Ascending aorta (tissue), 2 donors: ENCODE measurements at regions not wholly inside any gene's neighbourhood (a gene's known extent, or its start where the extent isn't known, plus 50 kb on each side); places are given as distances from the start of the nearest gene placed in this dataset.

ENCODE experiments used
- DNase-seq, 2 donors: peaks; one replicate each; pipeline ENCODE4 v3.0.0-alpha.2; 2019; ENCODE audit warnings: low spot score in 2 of 2
- H3K27ac ChIP-seq, 2 donors: fragments of 200-600 bp; sonication (generic); one replicate each; pipeline ENCODE4 v1.5.1; 2016 to 2017; ENCODE audit warnings: mild to moderate bottlenecking in 1 of 2
- H3K27me3 ChIP-seq: fragments of 200-600 bp; sonication (generic); one replicate; pipeline ENCODE4 v1.5.1; 2017
- H3K36me3 ChIP-seq, 2 donors: fragments of 200-600 bp; sonication (generic); one replicate each; pipeline ENCODE4 v1.5.1; 2016
- H3K4me1 ChIP-seq, 2 donors: fragments of 200-600 bp; sonication (generic); one replicate each; pipeline ENCODE4 v1.5.1; 2016 to 2017; ENCODE audit warnings: mild to moderate bottlenecking in 1 of 2
- H3K4me3 ChIP-seq, 2 donors: fragments of 200-600 bp; sonication (generic); one replicate each; pipeline ENCODE4 v1.5.1; 2016 to 2017; ENCODE audit warnings: mild to moderate bottlenecking in 1 of 2
- H3K9me3 ChIP-seq, 2 donors: fragments of 200-600 bp; sonication (generic); one replicate each; pipeline ENCODE4 v1.5.1; 2016
- CTCF ChIP-seq, 3 experiments: fragments of 200-600 bp in 2 of 3; fragments of 450-650 bp in 1 of 3; sonication (generic) in 2 of 3; IDR thresholded peaks; one replicate each; pipeline ENCODE4 v1.5.1; 2016 to 2019; ENCODE audit warnings: antibody characterized with exemption in 3 of 3, mild to moderate bottlenecking in 1 of 3, moderate library complexity in 1 of 3
- intact Hi-C: fragments of 100-400 bp; cut with DNase I; formaldehyde crosslinking; loops from one replicate; pipeline ENCODE4 v1.15.1; 2023

GRCh38 chr10:9515922-9516321 is 1461.4 kb downstream of the GATA3 start:
- intact Hi-C loops, result no loop called here

GRCh38 chr10:9535744-9536143 is 1481.3 kb downstream of the GATA3 start:
- Histone ChIP-seq H3K27me3 (no peaks in the 10 kb centered on the region), H3K4me1 (no peaks in the 10 kb centered on the region), H3K27ac (no peak overlapping the region), H3K9me3 (no peaks in the 10 kb centered on the region), H3K4me3 (no peak overlapping the region), H3K36me3 (no peaks in the 10 kb centered on the region)
- no peak for TF ChIP-seq CTCF (IDR thresholded peaks at IDR 0.05)
- DNase-seq, result no peak
- intact Hi-C loops, result no loop called here

More at GRCh38 chr10:9515922-9516321, 1461.4 kb downstream of the GATA3 start:
- no peak overlapping the region for H3K27ac ChIP-seq
- DNase-seq, result no peak
- H3K27me3 ChIP-seq, result no peaks in the 10 kb centered on the region
- no peaks in the 10 kb centered on the region for H3K36me3 ChIP-seq
- no peaks in the 10 kb centered on the region for H3K4me1 ChIP-seq
- H3K9me3 ChIP-seq, result no peaks in the 10 kb centered on the region
- no peak for TF ChIP-seq CTCF (IDR thresholded peaks at IDR 0.05)
- H3K4me3 ChIP-seq, result no peak overlapping the region

- Histone ChIP-seq H3K9me3 (no peaks in the 10 kb centered on the region), H3K27ac (no peak overlapping the region), H3K27me3 (no peaks in the 10 kb centered on the region), H3K4me3 (no peak overlapping the region), H3K36me3 (no peaks in the 10 kb centered on the region), H3K4me1 (no peaks in the 10 kb centered on the region)
- no peak for DNase-seq
- TF ChIP-seq CTCF (IDR thresholded peaks at IDR 0.05), result no peak
- intact Hi-C loops, result no loop called here
Measured at GRCh38 chr10:9545073-9545472, 1472.6 kb upstream of the CELF2 start.

- Histone ChIP-seq H3K27me3 (no peaks in the 10 kb centered on the region), H3K9me3 (peaks cover 0 to 6% of the 10 kb centered on the region in 2 donors), H3K4me1 (no peaks in the 10 kb centered on the region), H3K36me3 (no peaks in the 10 kb centered on the region), H3K27ac (no peak overlapping the region), H3K4me3 (no peak overlapping the region)
- no peak for TF ChIP-seq CTCF (IDR thresholded peaks at IDR 0.05)
- intact Hi-C loops, result no loop called here
- DNase-seq, result no peak
Measured at GRCh38 chr10:9547936-9548904, 1469.5 kb upstream of the CELF2 start.

GRCh38 chr10:9550810-9551209 is 1466.9 kb upstream of the CELF2 start:
- H3K4me1 ChIP-seq, result no peaks in the 10 kb centered on the region

More at GRCh38 chr10:9550810-9551209, 1466.9 kb upstream of the CELF2 start:
- no peak for DNase-seq
- H3K4me3 ChIP-seq, result no peak overlapping the region
- H3K36me3 ChIP-seq, result no peaks in the 10 kb centered on the region
- peaks cover 0 to 6% of the 10 kb centered on the region in 2 donors for H3K9me3 ChIP-seq
- TF ChIP-seq CTCF (IDR thresholded peaks at IDR 0.05), result no peak
- intact Hi-C loops, result no loop called here
- H3K27ac ChIP-seq, result no peak overlapping the region
- no peaks in the 10 kb centered on the region for H3K27me3 ChIP-seq
